Stimulated activated effector memory CD8-positive, alpha-beta T cell treated with anti-CD3 and anti-CD28 coated beads, Interleukin-12 subunit alpha, Interleukin-12 subunit beta, amount 100 ng/mL, for 72 hours (primary cell): ENCODE measurements at regions not wholly inside any gene's neighbourhood (a gene's known extent, or its start where the extent isn't known, plus 50 kb on each side); places are given as distances from the start of the nearest gene placed in this dataset.
"Not testable (repeated sequence)": the region's sequence is repeated elsewhere in the genome, so short reads cannot be mapped to it uniquely, and the experiment has no call there.

Experiments
- ATAC-seq: fragments of 150-1000 bp; cut with Tn5 transposase; 2 replicates; pipeline ENCODE4 v1.10.0; 2021
- DNase-seq, 2 donors: peaks; one replicate each; pipeline ENCODE4 v3.0.0; 2021 to 2022; ENCODE audit warnings: low spot score in 2 of 2
- H3K27ac Mint-ChIP-seq: one replicate; pipeline ENCODE4 v1.8.0; 2022; ENCODE audit warnings: mild to moderate bottlenecking, mixed read lengths
- H3K36me3 Mint-ChIP-seq: one replicate; pipeline ENCODE4 v1.8.0; 2022; ENCODE audit warnings: mild to moderate bottlenecking, mixed read lengths
- H3K4me1 Mint-ChIP-seq: one replicate; pipeline ENCODE4 v1.8.0; 2022; ENCODE audit warnings: mixed read lengths
- H3K4me3 Mint-ChIP-seq: one replicate; pipeline ENCODE4 v1.8.0; 2022; ENCODE audit warnings: mild to moderate bottlenecking, mixed read lengths
- H3K9me3 Mint-ChIP-seq: one replicate; pipeline ENCODE4 v1.8.0; 2022; ENCODE audit warnings: mixed read lengths

DNA sequence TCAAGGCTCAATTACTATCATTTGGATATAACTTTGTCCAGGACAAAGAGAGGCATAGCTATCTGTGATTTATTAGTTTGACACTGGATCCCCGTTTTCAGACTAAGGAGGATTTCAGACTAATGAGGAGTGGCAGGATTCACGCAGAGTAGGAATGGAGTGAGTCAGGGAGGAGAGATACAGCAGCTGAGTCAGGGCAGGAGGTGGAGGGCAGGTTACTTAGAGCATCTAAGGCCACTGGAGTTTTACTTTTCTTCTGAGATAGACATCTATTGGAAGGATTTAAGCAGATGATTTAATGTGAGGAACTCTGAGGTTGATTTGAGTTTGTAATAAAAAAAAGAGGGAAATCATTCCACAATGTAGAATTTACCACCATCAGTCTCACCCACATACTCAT lies 110.6 kb downstream of the RPIA start:
- DNase-seq, H3K9me3 Mint-ChIP-seq, H3K4me1 Mint-ChIP-seq, H3K36me3 Mint-ChIP-seq, ATAC-seq, H3K27ac Mint-ChIP-seq, H3K4me3 Mint-ChIP-seq: not testable (repeated sequence)

- DNase-seq (no peak), ATAC-seq (no peak)
- Mint-ChIP-seq H3K9me3 (no peaks in the 10 kb centered on the region), H3K27ac (no peak overlapping the region), H3K4me1 (no peaks in the 10 kb centered on the region), H3K4me3 (no peak overlapping the region), H3K36me3 (no peaks in the 10 kb centered on the region)
These were observed 115.9 kb downstream of the RPIA start for GRCh38 chr2:88807237-88807962.

DNA sequence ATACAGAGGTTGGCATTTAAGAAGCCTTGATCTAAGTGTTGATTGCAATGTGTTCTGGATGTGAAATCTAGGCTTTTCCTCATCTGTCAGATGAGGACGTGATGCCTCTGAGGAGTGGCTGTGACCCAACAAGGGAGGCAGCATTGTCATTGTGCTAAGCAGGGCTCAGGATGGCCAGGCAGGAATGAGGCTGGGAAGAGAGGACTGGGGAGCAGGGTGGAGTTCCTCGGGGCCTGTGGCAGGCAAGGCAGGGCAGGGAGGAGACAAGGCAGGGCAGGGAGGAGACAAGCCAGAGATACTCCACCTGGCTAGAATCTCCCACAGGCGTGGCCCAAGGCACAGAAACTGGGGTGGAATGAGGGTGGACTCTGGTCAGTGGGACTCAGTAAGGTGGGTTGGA lies 116.6 kb downstream of the RPIA start:
- no peak overlapping the region for H3K4me3 Mint-ChIP-seq
- DNase-seq (no peak), ATAC-seq (no peak)
- no peak overlapping the region for H3K27ac Mint-ChIP-seq
- H3K9me3 Mint-ChIP-seq = no peaks in the 10 kb centered on the region
- H3K36me3 Mint-ChIP-seq = no peaks in the 10 kb centered on the region
- no peaks in the 10 kb centered on the region for H3K4me1 Mint-ChIP-seq

- no peaks in the 10 kb centered on the region for H3K36me3 Mint-ChIP-seq
- H3K4me1 Mint-ChIP-seq = no peaks in the 10 kb centered on the region
- no peak overlapping the region for H3K4me3 Mint-ChIP-seq
- H3K9me3 Mint-ChIP-seq = peaks cover 2% of the 10 kb centered on the region
- DNase-seq (no peak), ATAC-seq (no peak)
- H3K27ac Mint-ChIP-seq = no peak overlapping the region
These were observed 117.2 kb downstream of the RPIA start for GRCh38 chr2:88808652-88809051.

DNA sequence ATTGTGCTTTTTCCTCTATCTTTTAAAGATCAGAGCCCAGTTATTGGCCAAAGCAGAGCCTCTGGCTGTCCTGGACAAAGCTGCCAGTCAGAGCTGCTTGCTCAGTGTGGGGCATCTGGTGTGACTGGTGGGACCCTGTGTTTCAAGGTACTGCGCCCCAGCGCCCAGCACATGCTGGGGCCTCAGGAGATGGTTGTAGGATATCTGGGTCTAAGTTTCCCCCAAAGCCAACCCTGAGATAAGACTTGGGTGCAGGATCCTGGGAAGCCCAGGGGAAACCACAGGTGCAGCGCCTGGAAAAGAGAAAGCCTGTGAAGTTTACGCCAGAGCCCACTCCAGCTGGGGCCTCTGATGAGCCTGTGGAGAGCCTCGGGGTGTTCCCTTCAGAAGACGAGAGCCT lies 117.7 kb downstream of the RPIA start:
- H3K4me1 Mint-ChIP-seq = no peaks in the 10 kb centered on the region
- H3K4me3 Mint-ChIP-seq = no peak overlapping the region
- no peak for DNase-seq
- ATAC-seq = peak; percentile 35
- H3K9me3 Mint-ChIP-seq = peaks cover 2% of the 10 kb centered on the region
- H3K27ac Mint-ChIP-seq = no peak overlapping the region
- no peaks in the 10 kb centered on the region for H3K36me3 Mint-ChIP-seq

GRCh38 chr2:88810017-88810416 lies 118.5 kb downstream of the RPIA start:
- H3K4me1 Mint-ChIP-seq = no peaks in the 10 kb centered on the region

GRCh38 chr2:88810488-88810887 lies 119.0 kb downstream of the RPIA start:
- Mint-ChIP-seq H3K4me3 (no peak overlapping the region), H3K27ac (no peak overlapping the region), H3K9me3 (peaks cover 3% of the 10 kb centered on the region), H3K4me1 (no peaks in the 10 kb centered on the region), H3K36me3 (no peaks in the 10 kb centered on the region)
- no peak for DNase-seq
- ATAC-seq = no peak

More at GRCh38 chr2:88810017-88810416, 118.5 kb downstream of the RPIA start:
- H3K9me3 Mint-ChIP-seq = peaks cover 2% of the 10 kb centered on the region
- no peak overlapping the region for H3K4me3 Mint-ChIP-seq
- DNase-seq (no peak), ATAC-seq (no peak)
- no peaks in the 10 kb centered on the region for H3K36me3 Mint-ChIP-seq
- H3K27ac Mint-ChIP-seq = no peak overlapping the region

GRCh38 chr2:88811233-88811632 lies 119.8 kb downstream of the RPIA start:
- Mint-ChIP-seq H3K36me3 (no peaks in the 10 kb centered on the region), H3K4me1 (no peaks in the 10 kb centered on the region), H3K4me3 (no peak overlapping the region), H3K9me3 (peaks cover 5% of the 10 kb centered on the region), H3K27ac (no peak overlapping the region)
- no peak for ATAC-seq
- no peak for DNase-seq

DNA sequence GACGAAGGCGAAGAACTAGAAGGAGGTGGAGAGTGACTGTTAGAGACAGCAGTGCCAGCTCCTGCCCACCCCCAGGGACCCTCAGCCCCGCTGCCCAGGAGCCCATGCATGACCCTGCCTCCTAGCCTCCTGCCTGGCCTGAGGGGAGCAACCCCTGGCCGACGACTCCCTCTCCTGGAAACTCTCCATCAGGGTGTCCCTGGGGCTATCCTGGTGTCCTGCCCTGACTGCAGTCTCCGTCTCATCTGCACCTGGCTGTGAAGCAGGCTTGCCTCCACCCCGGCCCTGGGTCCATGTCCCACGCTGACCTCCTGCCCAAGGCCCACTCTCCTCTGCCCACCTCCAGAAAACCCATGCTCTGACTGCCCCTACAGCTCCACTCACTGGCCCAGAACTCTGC lies 120.2 kb downstream of the RPIA start:
- DNase-seq = no peak
- Mint-ChIP-seq H3K9me3 (peaks cover 5% of the 10 kb centered on the region), H3K36me3 (no peaks in the 10 kb centered on the region), H3K27ac (no peak overlapping the region), H3K4me3 (no peak overlapping the region), H3K4me1 (no peaks in the 10 kb centered on the region)
- no peak for ATAC-seq

DNA sequence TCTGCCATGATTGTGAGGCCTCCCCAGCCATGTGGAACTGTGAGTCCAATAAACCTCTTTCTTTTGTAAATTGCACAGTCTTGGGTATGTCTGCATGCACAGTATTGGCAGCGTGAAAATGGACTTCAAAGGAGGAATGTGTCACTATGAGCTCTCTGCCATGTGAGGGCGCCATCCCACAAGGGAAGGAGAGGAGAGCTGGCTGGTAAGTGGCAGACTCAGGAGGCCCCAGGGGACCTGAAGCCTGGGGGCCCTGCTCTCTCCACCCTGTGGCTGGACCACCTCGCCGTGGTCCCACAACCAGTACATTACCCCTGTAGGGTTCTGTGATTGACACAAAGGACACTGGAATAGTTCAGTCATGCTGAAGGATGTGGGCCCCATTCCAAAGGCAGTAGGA lies 122.1 kb downstream of the RPIA start:
- H3K4me3 Mint-ChIP-seq = no peak overlapping the region
- H3K27ac Mint-ChIP-seq = no peak overlapping the region
- no peaks in the 10 kb centered on the region for H3K4me1 Mint-ChIP-seq
- ATAC-seq = no peak
- peaks cover 5% of the 10 kb centered on the region for H3K9me3 Mint-ChIP-seq
- no peak for DNase-seq
- H3K36me3 Mint-ChIP-seq = no peaks in the 10 kb centered on the region

DNA sequence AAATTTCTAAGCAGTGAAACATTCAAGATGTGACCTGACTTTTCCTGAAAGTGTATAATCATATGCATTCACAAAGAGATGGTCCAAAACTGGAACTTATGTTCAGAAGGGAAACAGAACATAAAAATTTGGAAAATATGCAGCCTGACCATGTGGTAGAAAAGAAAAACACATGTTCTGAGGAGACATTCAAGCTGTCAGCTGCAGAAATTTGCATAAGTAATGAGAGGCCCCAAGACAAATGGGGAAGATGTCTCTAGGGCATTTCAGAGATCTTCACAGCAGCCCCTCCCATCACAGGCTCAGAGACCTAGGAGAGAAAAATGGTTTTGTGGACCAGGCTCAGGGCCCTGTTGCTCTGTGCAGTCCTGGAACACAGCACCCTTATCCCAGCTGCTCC lies 123.8 kb downstream of the RPIA start:
- Mint-ChIP-seq H3K9me3 (peaks cover 5% of the 10 kb centered on the region), H3K27ac (no peak overlapping the region), H3K36me3 (no peaks in the 10 kb centered on the region), H3K4me3 (no peak overlapping the region), H3K4me1 (no peaks in the 10 kb centered on the region)
- ATAC-seq (no peak), DNase-seq (no peak)

DNA sequence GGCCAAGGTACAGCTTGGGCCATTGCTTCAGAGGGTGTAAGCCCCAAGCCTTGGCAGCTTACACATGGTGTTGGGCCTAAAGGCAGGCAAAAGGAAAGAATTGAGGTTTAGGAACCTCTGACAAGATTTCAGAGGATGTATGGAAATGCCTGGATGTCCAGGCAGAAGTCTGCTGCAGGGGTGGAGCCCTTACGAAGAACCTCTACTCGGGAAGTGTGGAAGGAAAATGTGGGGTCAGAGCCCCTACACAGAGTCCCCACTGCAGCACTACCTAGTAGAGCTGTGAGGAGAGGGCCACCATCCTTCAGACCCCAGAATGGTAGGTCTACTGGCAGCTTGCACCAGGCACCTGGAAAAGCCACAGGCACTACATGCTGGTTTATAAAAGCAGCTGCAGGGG lies 124.2 kb downstream of the RPIA start:
- Mint-ChIP-seq H3K9me3 (peaks cover 5% of the 10 kb centered on the region), H3K27ac (no peak overlapping the region), H3K4me3 (no peak overlapping the region), H3K4me1 (no peaks in the 10 kb centered on the region), H3K36me3 (no peaks in the 10 kb centered on the region)
- ATAC-seq (no peak), DNase-seq (no peak)

DNA sequence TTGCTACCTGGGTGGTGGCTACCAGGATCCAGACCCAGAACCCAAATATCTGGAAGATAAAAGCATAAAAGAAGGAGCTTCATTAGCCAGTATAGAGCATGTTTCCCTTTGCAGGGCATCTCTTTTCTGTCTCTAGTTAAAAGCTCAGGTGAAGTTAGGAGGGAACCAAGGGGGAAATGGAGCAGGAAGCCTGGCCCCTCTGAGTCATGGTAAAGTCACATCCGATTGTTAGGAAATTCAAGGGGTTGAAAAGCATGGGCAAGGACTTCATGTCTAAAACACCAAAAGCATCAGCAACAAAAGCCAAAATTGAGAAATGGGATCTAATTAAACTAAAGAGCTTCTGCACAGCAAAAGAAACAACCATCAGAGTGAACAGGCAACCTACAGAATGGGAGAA lies 126.9 kb downstream of the RPIA start:
- Mint-ChIP-seq H3K4me1 (no peaks in the 10 kb centered on the region), H3K4me3 (no peak overlapping the region), H3K36me3 (no peaks in the 10 kb centered on the region), H3K9me3 (peaks cover 5% of the 10 kb centered on the region), H3K27ac (no peak overlapping the region)
- DNase-seq = no peak
- ATAC-seq = no peak

DNA sequence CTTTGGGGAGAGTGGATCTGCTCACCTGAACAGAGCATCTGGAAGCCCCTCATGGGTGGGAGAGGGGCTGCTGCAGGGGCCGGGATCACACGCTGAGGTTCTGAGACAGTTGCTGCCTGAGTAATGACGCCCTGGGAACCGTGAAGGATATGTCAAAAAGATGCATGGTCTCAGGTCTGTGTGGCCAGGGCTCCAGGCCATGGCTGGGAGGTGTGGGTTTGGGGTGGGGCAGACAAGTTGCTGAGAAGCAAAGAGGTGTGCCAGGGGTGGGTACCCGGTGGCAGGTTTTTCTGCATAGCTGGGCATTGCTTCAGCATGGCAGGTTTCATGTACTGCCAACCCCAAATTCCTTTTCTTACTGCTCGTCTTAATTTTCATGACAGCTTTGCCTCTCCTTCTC lies 133.5 kb downstream of the RPIA start:
- ATAC-seq (no peak), DNase-seq (no peak)
- Mint-ChIP-seq H3K9me3 (no peaks in the 10 kb centered on the region), H3K27ac (no peak overlapping the region), H3K36me3 (no peaks in the 10 kb centered on the region), H3K4me1 (no peaks in the 10 kb centered on the region), H3K4me3 (no peak overlapping the region)

- Mint-ChIP-seq H3K27ac (no peak overlapping the region), H3K4me1 (no peaks in the 10 kb centered on the region), H3K36me3 (no peaks in the 10 kb centered on the region), H3K9me3 (no peaks in the 10 kb centered on the region), H3K4me3 (no peak overlapping the region)
- DNase-seq (no peak), ATAC-seq (no peak)
These were observed 134.9 kb downstream of the RPIA start for GRCh38 chr2:88826399-88826798.

DNA sequence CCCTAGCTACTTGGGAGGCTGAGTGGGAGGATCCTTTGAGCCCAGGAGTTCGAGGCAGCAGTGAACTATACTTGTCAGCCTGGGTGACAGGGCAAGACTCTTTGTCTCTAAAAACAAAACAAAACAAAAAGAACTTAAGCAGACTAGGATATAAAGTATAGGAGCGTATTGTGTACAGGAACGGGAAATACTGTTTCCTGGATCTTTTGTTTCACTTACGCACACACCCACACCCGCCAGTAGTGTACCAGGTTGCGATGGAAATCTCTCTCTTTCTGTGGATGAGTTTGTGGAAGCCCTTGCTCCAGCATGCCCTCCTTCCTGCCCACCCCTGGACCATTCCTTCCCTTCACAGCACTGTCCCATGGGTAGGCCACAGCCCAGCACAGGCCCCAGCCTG lies 136.3 kb downstream of the RPIA start:
- H3K4me3 Mint-ChIP-seq = no peak overlapping the region
- H3K9me3 Mint-ChIP-seq = no peaks in the 10 kb centered on the region
- no peaks in the 10 kb centered on the region for H3K4me1 Mint-ChIP-seq
- H3K27ac Mint-ChIP-seq = no peak overlapping the region
- ATAC-seq (no peak), DNase-seq (no peak)
- no peaks in the 10 kb centered on the region for H3K36me3 Mint-ChIP-seq
